ENCODE measurements at regions not wholly inside any gene's neighbourhood (a gene's known extent, or its start where the extent isn't known, plus 50 kb on each side); places are given as distances from the start of the nearest gene placed in this dataset.

GRCh38 chr14:87060405-87060804, 932.6 kb downstream of the GALC start:
- H4K20me1 ChIP-seq (replicated peaks; ENCODE audit: insufficient read depth): no peaks in the 10 kb centered on the region
- H2AFZ ChIP-seq: no peak overlapping the region
- H3K9me2 ChIP-seq (ENCODE audit: insufficient read depth): no peaks in the 10 kb centered on the region
- H3K36me3 Mint-ChIP-seq (ENCODE audit: low read depth): no peaks in the 10 kb centered on the region
- no peaks in the 10 kb centered on the region for H3F3A ChIP-seq (replicated peaks; ENCODE audit: low read depth)
- peaks cover 2% of the 10 kb centered on the region; the same call in 2 of the 3 replicates for H3K4me1 Mint-ChIP-seq
- TF ChIP-seq CTCF (conservative IDR thresholded peaks at IDR 0.05; ENCODE audit: low read depth in 2 of 2) (no peak), ZNF462 (CRISPR knock-in tag; IDR thresholded peaks at IDR 0.05) (no peak), REST (IDR thresholded peaks at IDR 0.05; ENCODE audit: unreplicated experiment) (no peak), JUNB (IDR thresholded peaks at IDR 0.05; ENCODE audit: unreplicated experiment) (no peak), POLR2AphosphoS5 (IDR thresholded peaks at IDR 0.05; ENCODE audit: low read depth) (no peak), EZH2 (IDR thresholded peaks at IDR 0.05; ENCODE audit: low read depth, unreplicated experiment) (no peak), ETS1 (IDR thresholded peaks at IDR 0.05) (no peak), STAT1 (IDR thresholded peaks at IDR 0.05; ENCODE audit: unreplicated experiment) (no peak), ZNF331 (CRISPR knock-in tag; IDR thresholded peaks at IDR 0.05; ENCODE audit: low read depth) (no peak), EZH2phosphoT487 (IDR thresholded peaks at IDR 0.05; ENCODE audit: unreplicated experiment) (no peak), ZNF114 (CRISPR knock-in tag; IDR thresholded peaks at IDR 0.05) (no peak)
- no peak overlapping the region for H3K4me3 ChIP-seq
- H3K79me2 ChIP-seq (replicated peaks; ENCODE audit: insufficient read depth): no peaks in the 10 kb centered on the region
- ATAC-seq: no peak
- no peak overlapping the region for H3K4me3 Mint-ChIP-seq
- no peaks in the 10 kb centered on the region for H3K9me3 Mint-ChIP-seq
- no peaks in the 10 kb centered on the region for H3K4me1 ChIP-seq (ENCODE audit: insufficient read depth)
- H3K27ac Mint-ChIP-seq: no peak overlapping the region
- peaks cover 1% of the 10 kb centered on the region for H3K27me3 Mint-ChIP-seq (ENCODE audit: insufficient read depth, low read depth, poor library complexity)
- no peaks in the 10 kb centered on the region for H3K27me3 ChIP-seq (ENCODE audit: insufficient read depth)
- no peak overlapping the region for H3K27ac ChIP-seq (ENCODE audit: low read depth)
- no peaks in the 10 kb centered on the region for H3K36me3 ChIP-seq (ENCODE audit: insufficient read depth)
- no peak for DNase-seq (ENCODE audit: low spot score)
- H3K4me2 ChIP-seq: no peak overlapping the region

All from GM23338 (cell line).